Ovary (tissue), 3 donors: ENCODE measurements at regions not wholly inside any gene's neighbourhood (a gene's known extent, or its start where the extent isn't known, plus 50 kb on each side); places are given as distances from the start of the nearest gene placed in this dataset.

ENCODE experiments used
- EP300 ChIP-seq: sonication (generic); formaldehyde crosslinking; IDR thresholded peaks from one replicate; pipeline ENCODE4 v1.6.1; 2017; ENCODE audit warnings: antibody characterized with exemption
- POLR2A ChIP-seq: fragments of 450-650 bp; IDR thresholded peaks from one replicate; pipeline ENCODE4 v1.6.1; 2017; ENCODE audit warnings: antibody characterized with exemption, mild to moderate bottlenecking, moderate library complexity
- TF ChIP-seq, protein P1 (sequence below), 3 donors: fragments of 450-650 bp in 2 of 3; fragments of 200-600 bp in 1 of 3; IDR thresholded peaks; one replicate each; pipeline versions ENCODE4 v1.5.1 to v1.8.0; 2016 to 2022; ENCODE audit warnings: antibody characterized with exemption in 3 of 3, mild to moderate bottlenecking in 1 of 3
- donor health status: DM: no; HTN: no; CAD: no.

DNA sequence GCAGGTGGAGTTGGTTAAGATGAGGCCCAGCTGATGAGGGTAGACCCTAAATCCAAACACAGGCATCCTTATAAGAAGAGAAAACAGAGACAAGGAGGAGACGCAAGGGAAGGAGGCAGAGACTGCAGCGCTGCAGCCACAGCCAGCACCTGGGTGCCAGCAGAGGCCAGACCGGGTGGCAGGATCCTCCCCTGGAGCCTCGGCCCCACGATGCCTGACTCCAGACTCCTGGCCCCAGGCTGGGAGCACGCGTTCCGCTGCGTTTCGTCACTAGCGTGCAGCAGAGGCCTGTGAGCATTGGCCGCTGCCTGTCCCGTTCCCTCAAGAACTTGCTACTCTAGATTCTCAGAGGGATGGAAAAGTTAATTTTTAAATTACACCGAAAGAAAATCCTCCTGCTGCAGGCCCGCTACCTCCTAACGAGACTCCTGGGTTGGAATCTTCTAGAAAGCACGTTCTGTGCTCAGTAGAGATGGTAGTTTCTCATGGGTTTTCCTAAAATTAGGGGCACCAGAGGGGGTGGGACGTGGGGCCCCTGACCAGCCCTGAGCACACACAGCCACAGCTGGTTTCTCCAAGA lies 57.7 kb upstream of the FBRSL1 start:
- TF ChIP-seq, protein P1, sequence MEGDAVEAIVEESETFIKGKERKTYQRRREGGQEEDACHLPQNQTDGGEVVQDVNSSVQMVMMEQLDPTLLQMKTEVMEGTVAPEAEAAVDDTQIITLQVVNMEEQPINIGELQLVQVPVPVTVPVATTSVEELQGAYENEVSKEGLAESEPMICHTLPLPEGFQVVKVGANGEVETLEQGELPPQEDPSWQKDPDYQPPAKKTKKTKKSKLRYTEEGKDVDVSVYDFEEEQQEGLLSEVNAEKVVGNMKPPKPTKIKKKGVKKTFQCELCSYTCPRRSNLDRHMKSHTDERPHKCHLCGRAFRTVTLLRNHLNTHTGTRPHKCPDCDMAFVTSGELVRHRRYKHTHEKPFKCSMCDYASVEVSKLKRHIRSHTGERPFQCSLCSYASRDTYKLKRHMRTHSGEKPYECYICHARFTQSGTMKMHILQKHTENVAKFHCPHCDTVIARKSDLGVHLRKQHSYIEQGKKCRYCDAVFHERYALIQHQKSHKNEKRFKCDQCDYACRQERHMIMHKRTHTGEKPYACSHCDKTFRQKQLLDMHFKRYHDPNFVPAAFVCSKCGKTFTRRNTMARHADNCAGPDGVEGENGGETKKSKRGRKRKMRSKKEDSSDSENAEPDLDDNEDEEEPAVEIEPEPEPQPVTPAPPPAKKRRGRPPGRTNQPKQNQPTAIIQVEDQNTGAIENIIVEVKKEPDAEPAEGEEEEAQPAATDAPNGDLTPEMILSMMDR (IDR thresholded peaks at IDR 0.05), result no peak
- TF ChIP-seq EP300, result no peak
- no peak for TF ChIP-seq POLR2A
